ENCODE measurements at regions not wholly inside any gene's neighbourhood (a gene's known extent, or its start where the extent isn't known, plus 50 kb on each side); places are given as distances from the start of the nearest gene placed in this dataset.

GRCh38 chr1:69451196-69451595 is 116.5 kb upstream of the LRRC7 start:
- peaks cover 14 to 20% of the 10 kb centered on the region in 2 donors for H3K9me3 Mint-ChIP-seq
- no peak for ATAC-seq
- DNase-seq = no peak
- H3K27ac Mint-ChIP-seq = no peak overlapping the region
- no peak overlapping the region for H3K4me3 Mint-ChIP-seq
- H3K27me3 Mint-ChIP-seq = no peaks in the 10 kb centered on the region
- H3K4me1 Mint-ChIP-seq = no peaks in the 10 kb centered on the region

GRCh38 chr1:69455718-69456117 is 112.0 kb upstream of the LRRC7 start:
- H3K4me1 Mint-ChIP-seq = no peaks in the 10 kb centered on the region
- no peak overlapping the region for H3K27ac Mint-ChIP-seq
- peaks cover 8 to 18% of the 10 kb centered on the region in 2 donors for H3K9me3 Mint-ChIP-seq
- no peak overlapping the region for H3K4me3 Mint-ChIP-seq
- no peaks in the 10 kb centered on the region for H3K27me3 Mint-ChIP-seq
- DNase-seq = no peak
- no peak for ATAC-seq

DNA sequence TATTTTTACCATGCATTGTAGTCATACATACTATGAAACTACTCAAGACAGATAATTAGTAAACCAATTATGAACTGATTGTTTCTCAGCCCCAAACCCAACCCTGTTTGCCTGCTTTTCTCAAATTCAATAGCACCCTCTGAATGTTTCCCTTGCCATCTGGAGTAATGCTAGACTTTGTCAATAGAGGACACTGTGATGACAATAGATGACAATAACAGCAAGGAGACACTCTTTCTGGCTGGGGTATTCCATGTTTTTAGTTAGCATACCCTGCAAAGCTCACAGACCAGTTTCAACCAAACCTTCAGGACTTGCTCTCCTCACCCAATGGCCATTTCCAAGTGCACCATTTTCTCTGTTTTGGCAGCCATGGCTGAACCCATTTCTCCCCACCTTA is 108.5 kb upstream of the LRRC7 start:
- H3K4me1 Mint-ChIP-seq = no peaks in the 10 kb centered on the region
- no peak overlapping the region for H3K4me3 Mint-ChIP-seq
- H3K27ac Mint-ChIP-seq = no peak overlapping the region
- ATAC-seq (no peak), DNase-seq (no peak)
- H3K27me3 Mint-ChIP-seq = no peaks in the 10 kb centered on the region
- H3K9me3 Mint-ChIP-seq = peaks cover 2 to 18% of the 10 kb centered on the region in 2 donors

DNA sequence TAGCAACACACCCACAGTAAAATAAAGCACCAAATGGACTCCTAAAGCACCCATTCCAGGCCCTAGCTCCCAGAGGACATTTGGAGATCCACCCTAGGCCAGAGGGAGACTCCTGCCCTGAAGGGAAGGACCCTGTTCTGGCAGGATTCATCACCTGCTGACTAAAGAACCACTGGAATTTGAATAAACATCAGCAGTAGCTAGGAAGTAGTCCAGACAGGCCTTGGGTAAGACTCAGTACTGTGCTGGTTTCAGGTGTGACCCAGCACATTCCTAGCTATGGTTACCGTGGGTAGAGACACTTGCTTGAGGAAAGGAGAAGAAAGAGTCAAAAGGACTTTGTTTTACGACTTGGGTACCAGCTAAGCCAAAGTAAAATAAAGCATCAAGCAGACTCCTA is 92.7 kb upstream of the LRRC7 start:
- Mint-ChIP-seq H3K4me1 (no peaks in the 10 kb centered on the region), H3K9me3 (peaks cover 0 to 5% of the 10 kb centered on the region in 2 donors), H3K27ac (no peak overlapping the region), H3K4me3 (no peak overlapping the region), H3K27me3 (no peaks in the 10 kb centered on the region)
- DNase-seq (no peak), ATAC-seq (no peak)

GRCh38 chr1:69479734-69480133 is 88.0 kb upstream of the LRRC7 start:
- Mint-ChIP-seq H3K4me1 (no peaks in the 10 kb centered on the region), H3K4me3 (no peak overlapping the region), H3K27ac (no peak overlapping the region), H3K27me3 (no peaks in the 10 kb centered on the region), H3K9me3 (no peaks in the 10 kb centered on the region)
- ATAC-seq = no peak
- no peak for DNase-seq

- Mint-ChIP-seq H3K9me3 (peaks cover 3 to 6% of the 10 kb centered on the region in 2 donors), H3K27ac (no peak overlapping the region), H3K4me1 (no peaks in the 10 kb centered on the region), H3K27me3 (no peaks in the 10 kb centered on the region), H3K4me3 (no peak overlapping the region)
- ATAC-seq (no peak), DNase-seq (no peak)
Measured at GRCh38 chr1:69483246-69483645, 84.5 kb upstream of the LRRC7 start.

DNA sequence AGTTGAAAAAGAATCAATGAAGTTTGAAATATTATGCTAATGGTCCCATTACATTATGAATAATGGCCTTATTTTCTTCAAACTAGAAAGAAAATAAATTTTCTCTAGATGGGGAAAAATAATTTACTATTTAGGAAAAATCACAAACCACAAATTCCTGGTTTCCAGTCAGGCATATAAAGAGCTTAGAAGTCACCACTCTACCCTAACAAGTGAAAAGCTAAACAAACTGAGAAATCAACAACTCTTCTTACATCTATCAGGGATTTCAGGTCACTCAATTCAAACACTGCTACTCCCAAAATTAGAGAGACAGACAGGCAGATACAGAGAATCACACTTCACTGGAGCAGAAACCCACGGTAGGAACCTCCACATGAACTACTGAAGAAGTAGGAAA is 82.1 kb upstream of the LRRC7 start:
- DNase-seq (no peak), ATAC-seq (no peak)
- no peak overlapping the region for H3K27ac Mint-ChIP-seq
- no peak overlapping the region for H3K4me3 Mint-ChIP-seq
- no peaks in the 10 kb centered on the region for H3K27me3 Mint-ChIP-seq
- no peaks in the 10 kb centered on the region for H3K4me1 Mint-ChIP-seq
- peaks cover 5 to 6% of the 10 kb centered on the region in 2 donors for H3K9me3 Mint-ChIP-seq

GRCh38 chr1:69491416-69491815 is 76.3 kb upstream of the LRRC7 start:
- no peak for DNase-seq
- ATAC-seq = no peak
- no peak overlapping the region for H3K27ac Mint-ChIP-seq
- H3K4me1 Mint-ChIP-seq = no peaks in the 10 kb centered on the region
- H3K27me3 Mint-ChIP-seq = no peaks in the 10 kb centered on the region
- peaks cover 6 to 9% of the 10 kb centered on the region in 2 donors for H3K9me3 Mint-ChIP-seq
- H3K4me3 Mint-ChIP-seq = no peak overlapping the region

GRCh38 chr1:69492286-69492685 is 75.4 kb upstream of the LRRC7 start:
- H3K4me1 Mint-ChIP-seq = no peaks in the 10 kb centered on the region
- no peak overlapping the region for H3K4me3 Mint-ChIP-seq
- peaks cover 6 to 9% of the 10 kb centered on the region in 2 donors for H3K9me3 Mint-ChIP-seq
- ATAC-seq (no peak), DNase-seq (no peak)
- H3K27ac Mint-ChIP-seq = no peak overlapping the region
- no peaks in the 10 kb centered on the region for H3K27me3 Mint-ChIP-seq

- H3K9me3 Mint-ChIP-seq = peaks cover 0 to 4% of the 10 kb centered on the region in 2 donors
- ATAC-seq = no peak
- H3K4me1 Mint-ChIP-seq = no peaks in the 10 kb centered on the region
Measured at GRCh38 chr1:69494221-69494620, 73.5 kb upstream of the LRRC7 start.

DNA sequence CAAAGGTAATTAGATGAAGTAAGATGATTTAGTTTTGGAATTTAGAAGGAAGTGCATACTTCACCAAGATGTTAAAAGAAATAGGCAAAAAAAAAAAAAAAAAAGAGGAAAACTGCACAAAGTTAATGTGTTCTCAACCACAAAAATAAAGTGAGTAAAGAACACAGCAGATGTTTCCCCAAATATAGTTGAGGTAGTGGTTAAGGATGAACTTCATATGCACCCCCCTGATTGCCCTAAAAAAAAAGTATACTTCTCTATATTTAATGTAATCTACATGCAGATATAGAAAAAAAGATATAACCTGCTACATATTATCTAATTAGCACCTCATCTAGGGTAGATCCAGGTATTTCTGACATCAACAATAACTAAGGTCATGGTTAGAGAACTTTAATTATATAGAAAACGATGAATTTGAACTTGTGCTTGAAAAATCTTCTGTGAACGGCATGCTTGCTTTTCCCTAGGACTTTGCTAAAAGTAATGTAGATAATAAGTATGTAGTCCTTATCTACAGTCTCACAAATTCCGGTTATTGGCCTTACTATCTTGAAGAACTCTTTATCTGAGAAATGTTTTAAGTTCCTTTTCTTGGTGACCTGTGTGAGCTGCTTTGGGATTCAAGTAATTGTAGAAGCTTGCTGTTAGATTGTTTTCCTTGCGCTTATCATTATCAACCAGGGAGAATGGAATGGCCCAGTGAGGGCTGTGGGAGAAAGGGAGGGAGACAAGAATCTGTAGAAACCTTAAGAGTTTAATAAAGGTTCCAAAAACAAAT is 70.1 kb upstream of the LRRC7 start:
- Mint-ChIP-seq H3K4me3 (no peak overlapping the region), H3K9me3 (peaks cover 0 to 4% of the 10 kb centered on the region in 2 donors), H3K27ac (no peak overlapping the region), H3K27me3 (no peaks in the 10 kb centered on the region), H3K4me1 (no peaks in the 10 kb centered on the region)
- ATAC-seq = no peak
- DNase-seq = no peak

More at GRCh38 chr1:69494221-69494620, 73.5 kb upstream of the LRRC7 start:
- no peaks in the 10 kb centered on the region for H3K27me3 Mint-ChIP-seq
- no peak for DNase-seq
- H3K4me3 Mint-ChIP-seq = no peak overlapping the region
- H3K27ac Mint-ChIP-seq = no peak overlapping the region

- no peak for ATAC-seq
- Mint-ChIP-seq H3K27me3 (no peaks in the 10 kb centered on the region), H3K4me3 (no peak overlapping the region), H3K4me1 (no peaks in the 10 kb centered on the region), H3K9me3 (peaks cover 0 to 4% of the 10 kb centered on the region in 2 donors), H3K27ac (no peak overlapping the region)
- DNase-seq = no peak
Measured at GRCh38 chr1:69498711-69499110, 69.0 kb upstream of the LRRC7 start.

GRCh38 chr1:69499203-69499803 is 68.4 kb upstream of the LRRC7 start:
- Mint-ChIP-seq H3K27ac (no peak overlapping the region), H3K4me1 (no peaks in the 10 kb centered on the region), H3K9me3 (peaks cover 0 to 4% of the 10 kb centered on the region in 2 donors), H3K4me3 (no peak overlapping the region), H3K27me3 (no peaks in the 10 kb centered on the region)
- ATAC-seq (no peak), DNase-seq (no peak)

DNA sequence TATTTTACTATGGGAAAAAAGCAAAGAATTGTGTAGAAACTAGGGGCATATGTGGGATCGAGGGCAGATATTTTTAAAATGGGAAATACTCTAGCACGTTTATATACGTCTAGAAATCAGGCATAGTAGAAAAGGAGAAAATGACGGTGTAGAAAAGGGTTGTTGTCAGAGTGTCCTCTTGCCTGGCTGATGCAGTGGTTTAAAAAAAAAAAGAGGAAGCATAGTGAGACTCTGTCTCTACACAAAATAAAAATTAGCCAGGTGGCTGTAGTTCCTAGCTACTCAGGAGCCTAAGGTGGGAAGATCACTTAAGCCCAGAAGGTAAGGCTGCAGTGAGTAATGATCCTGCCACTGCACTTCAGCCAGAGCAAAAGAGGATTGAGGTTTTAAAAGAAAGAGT is 64.7 kb upstream of the LRRC7 start:
- ATAC-seq = no peak
- H3K27ac Mint-ChIP-seq = no peak overlapping the region
- no peaks in the 10 kb centered on the region for H3K9me3 Mint-ChIP-seq

DNA sequence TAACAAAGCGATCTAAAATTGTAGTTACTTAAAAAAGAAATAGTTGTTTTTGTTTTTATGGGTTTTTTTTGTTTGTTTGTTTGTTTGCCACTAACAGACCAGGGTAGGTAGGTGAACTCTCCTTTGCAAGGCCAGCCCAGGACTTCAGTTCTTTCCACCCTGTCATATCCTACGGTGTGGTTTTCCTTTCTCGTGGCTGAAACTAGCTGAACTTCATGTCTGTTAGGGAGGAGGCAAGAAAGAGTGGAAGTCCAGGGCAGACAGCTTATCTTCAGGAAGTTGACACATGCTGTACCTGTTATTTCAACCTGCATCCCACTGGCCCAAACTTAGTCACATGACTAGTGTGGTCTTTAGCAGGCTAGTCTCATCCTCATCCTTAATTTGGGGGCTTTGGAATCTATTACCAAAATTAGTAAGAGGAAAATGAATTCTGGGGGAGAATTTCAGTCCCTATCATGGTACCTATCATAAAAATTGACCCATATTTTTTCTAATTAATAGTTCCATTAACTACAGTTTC is 62.9 kb upstream of the LRRC7 start:
- no peaks in the 10 kb centered on the region for H3K27me3 Mint-ChIP-seq
- no peak for DNase-seq
- ATAC-seq = no peak
- no peaks in the 10 kb centered on the region for H3K9me3 Mint-ChIP-seq
- no peak overlapping the region for H3K4me3 Mint-ChIP-seq
- H3K4me1 Mint-ChIP-seq = no peaks in the 10 kb centered on the region
- no peak overlapping the region for H3K27ac Mint-ChIP-seq

More for the DNA sequence above, 64.7 kb upstream of the LRRC7 start:
- H3K27me3 Mint-ChIP-seq = no peaks in the 10 kb centered on the region
- DNase-seq = no peak
- no peak overlapping the region for H3K4me3 Mint-ChIP-seq
- H3K4me1 Mint-ChIP-seq = no peaks in the 10 kb centered on the region

DNA sequence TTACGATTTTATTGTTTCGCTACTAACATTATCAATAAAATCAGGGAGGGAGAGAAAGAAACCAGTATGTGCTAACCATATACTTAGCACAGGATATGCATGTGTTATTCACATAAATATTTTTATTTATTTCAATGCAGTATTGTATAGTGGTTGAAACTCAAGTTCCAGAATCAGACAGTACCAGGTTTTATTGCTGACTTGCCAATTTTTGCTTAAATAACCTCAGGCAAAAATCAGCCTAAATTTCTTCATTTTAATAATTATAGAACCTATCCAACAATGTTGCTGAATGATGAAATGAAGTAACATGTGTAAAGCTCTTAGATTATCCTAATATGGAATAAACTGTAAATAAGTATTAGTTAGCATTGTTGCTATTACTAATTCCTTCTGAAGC is 61.4 kb upstream of the LRRC7 start:
- no peak for DNase-seq
- Mint-ChIP-seq H3K27me3 (no peaks in the 10 kb centered on the region), H3K4me3 (no peak overlapping the region), H3K9me3 (no peaks in the 10 kb centered on the region), H3K4me1 (no peaks in the 10 kb centered on the region), H3K27ac (no peak overlapping the region)
- ATAC-seq = no peak
